SIG-M5 (cell line): ENCODE measurements at regions not wholly inside any gene's neighbourhood (a gene's known extent, or its start where the extent isn't known, plus 50 kb on each side); places are given as distances from the start of the nearest gene placed in this dataset.

Experiments
- DNase-seq: peaks from one replicate; lab custom pipeline; 2025; lab: John Stamatoyannopoulos, UW

DNA sequence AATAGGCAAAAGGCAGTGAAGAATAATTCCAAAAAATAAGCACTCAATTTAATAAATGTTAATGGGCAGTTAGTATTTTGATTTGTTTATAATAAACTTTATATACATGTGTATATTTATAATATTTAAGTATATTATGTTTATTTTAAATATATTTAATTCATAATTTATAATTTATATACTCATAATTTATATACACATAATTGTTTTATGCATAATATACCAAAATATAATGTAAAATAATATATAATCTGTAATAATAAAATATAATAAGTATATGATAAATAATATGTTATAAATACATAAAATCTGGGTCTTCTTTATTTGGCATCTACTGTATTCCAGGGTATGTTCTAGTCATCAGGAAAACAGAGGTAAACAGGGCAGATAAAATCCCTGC is 100.2 kb upstream of the ARID2 start:
- no peak for DNase-seq

- no peak for DNase-seq
Observed at GRCh38 chr12:45633733-45634132, 95.8 kb upstream of the ARID2 start.

DNA sequence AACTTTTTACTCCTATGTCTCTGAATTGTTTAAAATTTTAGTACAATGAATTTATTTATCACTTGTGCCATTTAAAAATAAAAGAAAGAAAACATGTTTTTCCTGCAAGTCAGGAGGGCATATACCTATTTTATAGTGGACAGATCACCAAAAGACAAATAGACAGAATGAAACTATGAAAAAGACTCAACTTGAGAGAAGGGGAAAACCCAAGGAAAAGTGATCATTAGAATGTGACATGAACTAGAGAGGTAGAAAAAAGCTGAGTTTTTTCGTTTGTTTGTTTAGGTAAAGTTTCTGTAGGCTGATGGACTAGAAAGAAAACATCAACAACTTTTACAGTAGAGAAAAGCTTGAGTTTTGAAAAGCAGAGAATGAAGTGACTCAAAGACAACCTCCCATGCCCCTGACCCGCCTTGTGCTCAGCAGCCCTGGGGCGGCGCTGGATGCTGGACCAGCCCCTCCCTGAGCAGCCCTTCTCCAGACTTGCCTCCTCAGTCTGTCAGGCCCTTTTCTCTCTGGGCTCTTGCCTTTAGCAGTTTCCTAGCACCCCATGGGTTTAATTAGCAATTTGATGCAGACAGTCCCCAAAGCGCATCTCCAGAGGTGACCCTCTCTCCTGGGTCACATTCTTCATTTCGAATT is 95.1 kb upstream of the ARID2 start:
- DNase-seq: no peak

- no peak for DNase-seq
Observed at GRCh38 chr12:45637242-45637641, 92.3 kb upstream of the ARID2 start.

DNA sequence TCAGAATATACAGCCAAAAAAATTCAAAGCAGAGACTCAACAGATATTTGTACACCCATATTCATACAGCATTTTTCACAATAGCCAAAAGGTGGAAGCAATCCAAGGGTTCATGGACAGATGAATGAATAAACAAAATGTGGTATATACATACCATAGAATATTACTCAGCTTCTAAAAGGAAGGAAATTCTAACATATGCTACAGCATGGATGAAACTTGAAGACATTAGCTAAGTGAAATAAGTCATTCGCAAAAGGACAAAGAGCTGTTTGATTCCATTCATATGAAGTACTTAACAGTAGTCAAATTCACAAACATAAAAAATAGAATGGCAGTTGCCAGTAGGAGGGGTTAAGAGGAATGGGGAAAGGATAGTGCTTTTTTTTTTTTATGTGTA is 91.8 kb upstream of the ARID2 start:
- DNase-seq: no peak

GRCh38 chr12:45638386-45638785 is 91.1 kb upstream of the ARID2 start:
- DNase-seq: no peak

DNA sequence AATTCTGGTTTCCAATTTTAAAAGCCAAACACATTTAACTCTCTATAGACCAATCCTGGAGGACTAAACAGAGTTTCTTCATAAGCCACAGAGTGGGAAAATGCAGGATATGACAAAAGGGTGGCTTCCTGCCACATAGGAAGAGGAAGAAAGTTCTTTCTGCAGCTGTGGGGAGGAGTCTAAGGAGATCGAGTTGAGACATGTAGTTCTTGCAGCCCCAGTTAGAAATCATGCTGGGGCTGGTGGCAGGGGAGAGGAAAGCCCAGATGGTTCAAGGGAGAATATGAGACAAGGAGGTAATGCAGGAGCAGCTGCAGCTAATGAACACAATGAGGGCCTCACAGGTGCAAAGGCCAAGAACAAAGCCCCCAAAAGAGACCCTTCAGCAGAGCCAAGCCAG is 85.0 kb upstream of the ARID2 start:
- DNase-seq: peak; percentile 86

DNA sequence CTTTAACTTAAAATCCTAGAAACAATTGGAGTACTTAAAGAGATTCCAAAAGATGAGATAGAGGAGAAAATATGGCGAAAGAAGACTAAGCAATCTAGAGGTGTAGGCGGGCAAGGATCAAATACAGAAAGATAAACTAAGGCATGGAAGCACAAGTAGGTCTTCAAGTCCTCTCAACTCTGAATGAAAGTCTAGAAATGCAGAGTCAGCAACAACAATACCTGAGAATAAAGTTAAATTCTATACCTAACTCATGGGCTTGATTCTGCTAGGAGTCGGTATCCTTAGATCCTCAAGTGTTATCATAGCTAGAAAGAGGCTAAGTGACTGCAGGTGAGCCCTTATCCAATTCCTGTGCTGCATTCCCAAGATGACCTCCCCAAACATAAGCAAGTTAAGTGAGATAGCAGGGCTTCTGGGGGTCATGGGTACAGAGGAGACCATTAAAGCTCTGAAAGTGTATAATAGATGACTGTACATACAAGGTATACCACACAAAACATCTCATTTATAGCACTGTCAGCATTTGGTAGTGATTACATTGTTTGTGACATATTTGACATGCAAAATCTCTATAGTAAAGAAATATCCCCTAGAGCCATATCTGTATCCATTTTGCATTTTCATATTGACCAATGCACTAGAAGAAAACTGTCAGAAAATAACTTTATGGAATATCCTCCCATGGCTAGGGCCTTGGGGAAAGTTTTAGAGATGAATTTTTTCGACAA is 82.5 kb upstream of the ARID2 start:
- DNase-seq: no peak

DNA sequence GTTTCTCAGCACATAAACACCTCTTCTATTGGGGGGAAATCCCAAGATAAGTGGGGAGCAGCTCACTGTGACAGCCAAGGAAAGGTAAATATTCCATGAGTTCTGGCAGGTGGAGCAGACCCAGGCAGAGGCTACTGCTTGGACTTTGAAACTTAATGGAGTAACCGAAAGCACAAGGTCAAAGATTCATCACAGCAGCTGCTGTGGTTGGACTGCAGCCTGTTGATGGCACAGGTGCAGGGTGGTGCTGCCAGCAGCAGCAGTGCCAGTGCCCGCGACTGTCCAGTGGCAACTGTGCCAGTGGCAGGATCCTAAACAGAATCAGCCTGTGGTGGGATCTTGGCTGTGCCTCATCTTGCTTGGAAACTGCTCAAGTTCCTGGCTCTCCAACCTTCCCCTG is 81.4 kb upstream of the ARID2 start:
- DNase-seq: no peak

GRCh38 chr12:45651029-45651428 is 78.5 kb upstream of the ARID2 start:
- no peak for DNase-seq

- DNase-seq: no peak
Observed at GRCh38 chr12:45654002-45654665, 75.4 kb upstream of the ARID2 start.

DNA sequence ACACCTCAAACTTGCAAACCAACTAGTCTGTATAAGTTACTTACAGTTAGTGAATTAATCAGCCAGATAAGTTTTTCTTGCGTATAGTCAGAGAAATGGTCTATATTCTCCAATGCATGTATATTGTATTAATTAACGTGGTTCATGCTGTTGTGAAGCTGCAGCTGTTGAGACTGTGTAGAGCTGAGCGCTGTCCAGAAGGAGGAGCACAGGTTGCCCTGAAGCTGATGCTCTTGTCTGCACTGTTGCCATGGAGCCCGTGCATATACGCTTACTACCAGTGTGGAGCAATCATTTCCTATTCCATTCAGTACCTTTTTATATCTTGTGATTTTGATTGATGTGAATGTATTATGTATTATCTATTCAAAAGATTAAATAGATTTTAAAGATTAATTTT is 74.3 kb upstream of the ARID2 start:
- no peak for DNase-seq

DNA sequence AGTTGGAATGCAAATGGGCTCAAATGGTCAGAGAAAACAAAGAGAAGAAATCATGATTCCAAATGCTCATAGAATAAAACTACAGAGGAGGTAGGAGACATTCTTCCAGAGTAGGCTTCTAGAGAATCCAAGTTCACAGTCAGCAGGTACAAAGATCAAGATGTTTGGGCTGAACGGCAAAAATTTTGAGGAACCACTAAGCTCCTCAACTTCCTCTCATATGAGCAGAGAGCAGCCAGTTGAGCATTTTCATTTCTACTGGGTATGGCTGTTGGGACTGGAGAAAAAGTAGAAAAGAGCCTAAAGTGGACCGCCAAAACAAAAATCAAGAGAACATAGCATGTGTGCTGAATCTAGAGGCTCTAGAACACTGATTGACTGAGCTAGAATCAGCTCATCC is 73.8 kb upstream of the ARID2 start:
- no peak for DNase-seq

GRCh38 chr12:45658020-45658419 is 71.5 kb upstream of the ARID2 start:
- no peak for DNase-seq

- no peak for DNase-seq
Observed at GRCh38 chr12:45660330-45660729, 69.2 kb upstream of the ARID2 start.

DNA sequence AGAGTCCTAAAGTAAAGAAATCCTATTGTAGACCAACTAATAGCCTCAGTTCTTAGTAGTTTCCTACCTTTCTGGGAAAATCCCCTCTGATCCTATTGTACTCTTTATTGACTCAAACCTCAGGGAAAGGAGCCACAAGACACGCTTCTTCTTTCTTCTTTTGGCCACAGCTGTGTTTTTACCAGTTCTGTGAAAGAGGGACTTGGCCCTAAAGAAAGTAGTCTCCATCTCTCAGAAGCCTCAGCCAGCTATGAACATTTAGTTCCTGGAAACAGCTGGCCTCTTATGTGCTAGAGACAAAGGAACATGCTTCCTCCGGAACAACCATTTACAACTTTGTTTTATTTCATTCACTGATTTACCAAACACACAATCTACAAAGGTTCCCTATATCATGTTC is 66.1 kb upstream of the ARID2 start:
- no peak for DNase-seq

GRCh38 chr12:45665941-45666340 is 63.6 kb upstream of the ARID2 start:
- DNase-seq: no peak

DNA sequence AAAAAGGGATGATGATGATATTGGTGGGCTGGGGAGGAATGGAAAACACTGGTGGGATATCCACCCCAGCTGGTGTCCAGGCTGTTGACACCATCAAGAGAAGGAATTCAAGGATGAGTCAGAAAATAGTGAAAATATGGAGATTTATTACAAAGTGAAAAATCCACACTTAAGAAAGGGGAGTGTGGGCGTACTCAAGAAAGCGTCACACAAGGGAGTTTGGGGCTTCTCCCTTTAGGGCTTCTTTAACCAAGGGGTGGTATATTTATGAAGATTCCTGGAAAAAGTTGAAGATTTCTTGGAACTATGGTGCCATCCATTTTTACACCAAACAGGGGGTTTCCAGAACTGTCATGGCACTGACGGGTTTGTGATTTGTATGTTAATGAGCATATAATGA is 63.1 kb upstream of the ARID2 start:
- DNase-seq: no peak

DNA sequence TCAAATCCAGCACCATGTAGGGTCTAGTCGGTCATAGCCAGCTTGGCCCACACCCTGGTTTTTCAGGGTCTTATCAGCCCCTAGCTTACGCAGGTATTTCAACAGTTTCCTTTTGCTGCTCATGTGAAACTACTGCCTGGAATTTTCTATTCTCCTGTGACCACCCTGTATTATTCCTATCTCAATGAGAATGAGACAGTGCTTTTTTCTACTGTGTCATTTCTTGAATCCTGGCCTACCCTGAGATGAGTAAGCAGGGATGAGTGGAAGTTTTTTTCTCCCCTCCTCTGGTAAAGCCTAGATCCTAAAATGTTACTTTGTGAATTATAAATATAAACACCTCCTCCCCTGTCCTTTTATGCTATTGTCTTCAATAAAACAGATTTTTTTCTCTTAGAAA is 62.7 kb upstream of the ARID2 start:
- DNase-seq: no peak

- no peak for DNase-seq
Observed at GRCh38 chr12:45667761-45668160, 61.7 kb upstream of the ARID2 start.

DNA sequence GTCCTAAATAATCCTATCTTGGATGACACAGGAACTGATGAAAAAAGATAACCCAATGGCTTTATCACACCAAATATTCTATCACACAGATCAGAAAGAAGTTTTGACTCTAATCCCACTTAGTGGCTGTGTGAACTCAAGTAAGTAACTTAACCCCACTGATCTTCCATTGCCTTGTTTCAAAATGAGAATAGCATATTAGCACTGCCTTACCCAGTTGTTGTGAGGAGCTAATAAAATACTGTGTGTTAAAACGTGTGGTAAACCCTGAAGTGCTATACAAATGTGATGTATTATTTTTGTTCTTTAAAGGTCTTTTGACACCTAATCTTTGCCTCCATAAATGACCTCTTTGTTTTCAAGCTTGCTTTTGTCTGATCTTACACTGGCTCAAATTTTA is 60.9 kb upstream of the ARID2 start:
- no peak for DNase-seq

DNA sequence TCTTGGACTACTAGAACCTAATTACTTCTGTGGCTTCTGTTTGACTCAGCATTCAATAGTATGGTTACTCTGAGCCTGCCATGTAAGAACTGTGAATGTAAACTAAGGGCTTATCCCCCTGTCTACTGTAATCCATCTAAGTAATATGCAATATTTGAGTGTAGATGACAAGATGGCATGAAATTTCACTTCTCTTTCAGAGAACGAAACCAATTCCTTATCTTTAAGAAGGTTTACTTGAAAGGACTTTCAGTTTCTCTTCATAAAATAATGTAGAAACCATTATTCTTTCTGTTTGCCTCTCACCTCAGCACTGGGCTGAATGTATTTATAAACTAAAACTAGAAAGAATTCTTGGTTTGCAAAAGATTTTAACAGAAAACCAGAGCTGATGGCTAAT is 60.4 kb upstream of the ARID2 start:
- DNase-seq: peak; percentile 46

- no peak for DNase-seq
Observed at GRCh38 chr12:45669792-45670191, 59.7 kb upstream of the ARID2 start.
